ENCODE measurements at regions not wholly inside any gene's neighbourhood (a gene's known extent, or its start where the extent isn't known, plus 50 kb on each side); places are given as distances from the start of the nearest gene placed in this dataset.

DNA sequence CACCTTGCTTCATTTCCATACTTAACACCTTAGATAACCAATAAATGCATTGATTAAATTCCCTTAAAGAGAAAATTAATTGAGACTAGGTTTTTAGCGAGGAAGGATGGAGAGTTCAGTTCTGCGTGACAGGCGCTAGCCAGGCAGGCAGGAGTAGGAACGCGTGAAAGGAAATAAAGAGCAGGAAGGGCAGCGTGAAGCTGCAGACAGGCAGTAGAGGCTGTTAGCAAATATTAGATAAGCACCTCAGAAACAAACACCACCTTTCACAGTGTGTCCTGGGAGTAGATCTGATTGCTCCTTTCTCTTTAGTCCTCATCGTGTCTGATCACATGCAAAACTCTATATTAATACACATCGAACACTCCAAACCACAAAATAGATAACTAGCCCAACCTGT is 282.7 kb upstream of the ADGRL2 start:
- Histone ChIP-seq H4K20me1 (ENCODE audit: insufficient read depth) (no peaks in the 10 kb centered on the region), H3K27me3 (ENCODE audit: insufficient read depth, low read depth, low read length) (no peaks in the 10 kb centered on the region), H2AFZ (ENCODE audit: low read depth, low read length) (no peak overlapping the region), H3K9me2 (ENCODE audit: insufficient read depth, low read length) (no peaks in the 10 kb centered on the region), H3K27ac (ENCODE audit: low read length) (no peak overlapping the region), H3K36me3 (ENCODE audit: insufficient read depth, low read length) (no peaks in the 10 kb centered on the region), H3F3A (ENCODE audit: insufficient read depth, low read length, poor library complexity, severe bottlenecking) (no peaks in the 10 kb centered on the region), H3K9ac (ENCODE audit: low read length) (no peak overlapping the region), H3K4me2 (ENCODE audit: low read length) (no peak overlapping the region), H3K4me3 (ENCODE audit: low read length) (no peak overlapping the region), H3K9me3 (ENCODE audit: low read length) (no peaks in the 10 kb centered on the region), H3K79me2 (replicated peaks; ENCODE audit: insufficient read depth, low read length) (no peaks in the 10 kb centered on the region)
- no peak for TF ChIP-seq TAF1 (IDR thresholded peaks at IDR 0.05; ENCODE audit: low read depth)
- no peak for TF ChIP-seq POLR2AphosphoS5 (IDR thresholded peaks at IDR 0.05)
- no peak for TF ChIP-seq REST (IDR thresholded peaks at IDR 0.05; ENCODE audit: borderline replicate concordance)
- TF ChIP-seq EZH2 (IDR thresholded peaks at IDR 0.05; ENCODE audit: borderline replicate concordance, insufficient read depth, low read length, poor library complexity, severe bottlenecking): no peak
- TF ChIP-seq RAD21 (conservative IDR thresholded peaks at IDR 0.05): no peak
- TF ChIP-seq CTCF (IDR thresholded peaks at IDR 0.05; ENCODE audit: poor library complexity, severe bottlenecking): no peak

- Histone ChIP-seq H2AFZ (ENCODE audit: low read depth, low read length) (no peak overlapping the region), H3K27ac (ENCODE audit: low read length) (no peak overlapping the region)
These were observed 286.9 kb upstream of the ADGRL2 start for GRCh38 chr1:81513796-81514354.

More at GRCh38 chr1:81513796-81514354, 286.9 kb upstream of the ADGRL2 start:
- H3K36me3 ChIP-seq (ENCODE audit: insufficient read depth, low read length): no peaks in the 10 kb centered on the region
- H3F3A ChIP-seq (ENCODE audit: insufficient read depth, low read length, poor library complexity, severe bottlenecking): no peaks in the 10 kb centered on the region
- no peaks in the 10 kb centered on the region for H3K9me3 ChIP-seq (ENCODE audit: low read length)
- no peak overlapping the region for H3K4me2 ChIP-seq (ENCODE audit: low read length)
- H3K9me2 ChIP-seq (ENCODE audit: insufficient read depth, low read length): no peaks in the 10 kb centered on the region
- H4K20me1 ChIP-seq (ENCODE audit: insufficient read depth): no peaks in the 10 kb centered on the region
- H3K9ac ChIP-seq (ENCODE audit: low read length): no peak overlapping the region
- no peaks in the 10 kb centered on the region for H3K27me3 ChIP-seq (ENCODE audit: insufficient read depth, low read depth, low read length)
- no peak for TF ChIP-seq REST (IDR thresholded peaks at IDR 0.05; ENCODE audit: borderline replicate concordance)
- TF ChIP-seq MXI1 (conservative IDR thresholded peaks at IDR 0.05; ENCODE audit: poor library complexity, severe bottlenecking): no peak
- no peak overlapping the region for H3K4me3 ChIP-seq (ENCODE audit: low read length)
- no peaks in the 10 kb centered on the region for H3K79me2 ChIP-seq (replicated peaks; ENCODE audit: insufficient read depth, low read length)

Data from neural cell (in vitro differentiated cells).